DND-41 (cell line): ENCODE measurements at regions not wholly inside any gene's neighbourhood (a gene's known extent, or its start where the extent isn't known, plus 50 kb on each side); places are given as distances from the start of the nearest gene placed in this dataset.

Source experiments
- ATAC-seq: fragments of 200-7000 bp; cut with Tn5 transposase; 3 replicates; pipeline ENCODE4 v1.9.1; 2021; ENCODE audit warnings: low read depth; ENCODE audit not compliant: insufficient read depth
- DNase-seq: peaks from one replicate; pipeline ENCODE4 v3.0.0-alpha.2; 2020
- H2AFZ ChIP-seq: 2 replicates; pipeline ENCODE4 v1.6.0; 2012; ENCODE audit warnings: low read depth, low read length
- H3K27ac ChIP-seq: 2 replicates; pipeline ENCODE4 v1.5.1; 2012; ENCODE audit warnings: low read length, inconsistent platforms
- H3K27me3 ChIP-seq: fragments of 200-600 bp; sonication (generic); 2 replicates; pipeline ENCODE4 v1.6.0; 2012; ENCODE audit warnings: low read length, mild to moderate bottlenecking, inconsistent platforms; ENCODE audit not compliant: insufficient read depth, poor library complexity
- H3K36me3 ChIP-seq: 2 replicates; pipeline ENCODE4 v1.5.1; 2012; ENCODE audit warnings: low read length, inconsistent platforms; ENCODE audit not compliant: insufficient read depth
- H3K4me1 ChIP-seq: 2 replicates; pipeline ENCODE4 v1.5.1; 2012; ENCODE audit warnings: mild to moderate bottlenecking, low read length; ENCODE audit not compliant: insufficient read depth
- H3K4me2 ChIP-seq: 2 replicates; pipeline ENCODE4 v1.6.0; 2012; ENCODE audit warnings: mild to moderate bottlenecking, moderate library complexity, low read length, inconsistent platforms; ENCODE audit not compliant: insufficient read depth
- H3K4me3 ChIP-seq, 2 experiments: fragments of 200-600 bp in 1 of 2; shearing (Covaris generic) in 1 of 2; 2 replicates each; pipeline ENCODE4 v1.5.1; 2012 to 2016; ENCODE audit warnings: inconsistent platforms in 2 of 2, low read length in 2 of 2, mild to moderate bottlenecking in 2 of 2, low read depth in 1 of 2, moderate library complexity in 1 of 2
- H3K79me2 ChIP-seq: 2 replicates; pipeline ENCODE4 v1.6.0; 2012; ENCODE audit warnings: low read length, inconsistent platforms; ENCODE audit not compliant: insufficient read depth
- H3K9ac ChIP-seq: 2 replicates; pipeline ENCODE4 v1.6.0; 2012; ENCODE audit warnings: low read depth, mild to moderate bottlenecking, inconsistent platforms, low read length, moderate library complexity
- H3K9me3 ChIP-seq: 2 replicates; pipeline ENCODE4 v1.5.1; 2012; ENCODE audit warnings: low read length, moderate library complexity, mild to moderate bottlenecking, inconsistent platforms; ENCODE audit not compliant: insufficient read depth, severe bottlenecking
- H4K20me1 ChIP-seq: 2 replicates; pipeline ENCODE4 v1.6.0; 2012; ENCODE audit warnings: low read length; ENCODE audit not compliant: insufficient read depth
- CTCF ChIP-seq: IDR thresholded peaks from 2 replicates; pipeline ENCODE4 v1.5.1; 2012; ENCODE audit warnings: borderline replicate concordance, low read length, moderate library complexity, mild to moderate bottlenecking; ENCODE audit not compliant: poor library complexity, severe bottlenecking; ENCODE audit errors: extremely low read depth
- EZH2 ChIP-seq: IDR thresholded peaks from 3 replicates; pipeline ENCODE4 v1.6.1; 2012; ENCODE audit warnings: borderline replicate concordance, low read depth, mild to moderate bottlenecking, moderate library complexity, low read length, inconsistent platforms; ENCODE audit not compliant: severe bottlenecking

GRCh38 chr6:40288919-40289318, 298.2 kb downstream of the LRFN2 start:
- no peaks in the 10 kb centered on the region for H3K36me3 ChIP-seq
- H2AFZ ChIP-seq = no peak overlapping the region
- DNase-seq (no peak), ATAC-seq (no peak)
- H3K4me2 ChIP-seq = no peak overlapping the region
- H3K27me3 ChIP-seq = no peaks in the 10 kb centered on the region
- H3K27ac ChIP-seq = no peak overlapping the region
- TF ChIP-seq CTCF (no peak), EZH2 (no peak)
- H3K9ac ChIP-seq = no peak overlapping the region
- no peaks in the 10 kb centered on the region for H4K20me1 ChIP-seq
- H3K9me3 ChIP-seq = no peaks in the 10 kb centered on the region
- H3K4me3 ChIP-seq = no peak overlapping the region
- H3K4me1 ChIP-seq = no peaks in the 10 kb centered on the region
- H3K79me2 ChIP-seq = no peaks in the 10 kb centered on the region

- H3K4me2 ChIP-seq = no peak overlapping the region
- no peak overlapping the region for H3K27ac ChIP-seq
- no peaks in the 10 kb centered on the region for H3K79me2 ChIP-seq
- H3K36me3 ChIP-seq = no peaks in the 10 kb centered on the region
- H3K4me3 ChIP-seq = no peak overlapping the region
- peaks cover 3% of the 10 kb centered on the region for H3K27me3 ChIP-seq
- TF ChIP-seq CTCF (no peak), EZH2 (no peak)
- H4K20me1 ChIP-seq = no peaks in the 10 kb centered on the region
- no peak overlapping the region for H3K9ac ChIP-seq
- no peak overlapping the region for H2AFZ ChIP-seq
- no peak for DNase-seq
- no peak for ATAC-seq
- no peaks in the 10 kb centered on the region for H3K9me3 ChIP-seq
- no peaks in the 10 kb centered on the region for H3K4me1 ChIP-seq
These were observed 299.8 kb downstream of the LRFN2 start for GRCh38 chr6:40287296-40287850.

- H3K4me1 ChIP-seq = no peaks in the 10 kb centered on the region
- no peak overlapping the region for H3K4me3 ChIP-seq
- H3K27me3 ChIP-seq = peaks cover 3% of the 10 kb centered on the region
- H3K27ac ChIP-seq = no peak overlapping the region
- no peaks in the 10 kb centered on the region for H3K9me3 ChIP-seq
- no peaks in the 10 kb centered on the region for H3K36me3 ChIP-seq
- no peak for ATAC-seq
- H3K9ac ChIP-seq = no peak overlapping the region
- TF ChIP-seq EZH2 (no peak), CTCF (no peak)
- H2AFZ ChIP-seq = no peak overlapping the region
- DNase-seq = no peak
- H3K79me2 ChIP-seq = no peaks in the 10 kb centered on the region
- no peaks in the 10 kb centered on the region for H4K20me1 ChIP-seq
- H3K4me2 ChIP-seq = no peak overlapping the region
These were observed 300.4 kb downstream of the LRFN2 start for GRCh38 chr6:40286721-40287120.

GRCh38 chr6:40285996-40286395, 301.2 kb downstream of the LRFN2 start:
- no peaks in the 10 kb centered on the region for H3K79me2 ChIP-seq
- H3K9me3 ChIP-seq = no peaks in the 10 kb centered on the region
- no peak overlapping the region for H3K4me3 ChIP-seq
- no peak overlapping the region for H3K27ac ChIP-seq
- H3K4me1 ChIP-seq = no peaks in the 10 kb centered on the region
- no peak for ATAC-seq
- no peaks in the 10 kb centered on the region for H4K20me1 ChIP-seq
- H3K4me2 ChIP-seq = no peak overlapping the region
- no peak overlapping the region for H2AFZ ChIP-seq
- H3K27me3 ChIP-seq = peaks cover 5% of the 10 kb centered on the region
- no peak for TF ChIP-seq EZH2
- TF ChIP-seq CTCF = no peak
- no peak overlapping the region for H3K9ac ChIP-seq
- no peak for DNase-seq
- no peaks in the 10 kb centered on the region for H3K36me3 ChIP-seq
